ENCODE measurements at regions not wholly inside any gene's neighbourhood (a gene's known extent, or its start where the extent isn't known, plus 50 kb on each side); places are given as distances from the start of the nearest gene placed in this dataset.

DNA sequence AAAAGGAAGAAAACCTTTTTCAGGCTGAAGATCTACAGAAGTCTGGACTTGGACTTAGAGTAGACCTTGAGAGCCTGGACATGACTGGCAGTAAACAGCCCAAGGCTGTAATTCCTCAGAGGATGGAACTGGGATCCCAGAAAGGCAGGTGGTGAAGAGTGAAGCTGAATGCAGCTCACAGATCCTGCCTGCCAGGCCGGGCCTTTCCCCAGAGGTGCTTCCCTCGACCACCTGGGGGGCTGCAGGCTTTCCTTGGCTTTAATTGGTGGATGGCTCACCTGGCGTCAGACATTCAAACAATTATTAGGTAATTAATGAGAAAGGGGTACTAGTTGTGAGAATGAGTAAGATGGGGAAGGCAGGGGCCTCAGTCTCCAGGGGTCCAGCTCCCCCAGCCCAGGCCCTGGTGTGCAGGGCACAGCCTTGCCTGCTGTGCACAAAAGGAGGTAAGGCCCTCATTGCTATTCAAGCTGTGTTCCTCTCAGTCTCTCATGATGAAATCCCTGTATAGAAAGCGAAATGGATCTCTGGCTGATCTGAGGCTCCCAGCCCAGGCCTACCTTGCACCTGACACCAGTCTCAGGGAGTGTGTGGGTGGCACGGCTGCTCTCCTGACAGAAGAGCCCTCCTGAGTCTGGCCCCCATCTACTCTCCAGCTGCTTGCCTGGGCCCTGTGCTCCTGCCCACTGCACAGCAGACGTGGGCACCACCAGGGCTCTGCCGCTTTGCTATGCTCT, 63.0 kb upstream of the TCL1A start:
- TF ChIP-seq CTCF (conservative IDR thresholded peaks at IDR 0.05) (no peak), ZFX (IDR thresholded peaks at IDR 0.05) (no peak)

Data from C4-2B (cell line).